D721Med (cell line): ENCODE measurements at regions not wholly inside any gene's neighbourhood (a gene's known extent, or its start where the extent isn't known, plus 50 kb on each side); places are given as distances from the start of the nearest gene placed in this dataset.

ENCODE experiments used
- DNase-seq: peaks from one replicate; pipeline ENCODE4 v3.0.0; 2011; ENCODE audit warnings: low spot score; ENCODE audit not compliant: insufficient read length
- FAIRE-seq: peaks from 2 replicates; lab custom pipeline; 2011; peaks lifted over from hg19 to GRCh38; lab: Jason Lieb, UNC
- TF ChIP-seq, protein P1 (sequence below): IDR thresholded peaks from 2 replicates; pipeline ENCODE4 v1.5.1; 2012; ENCODE audit warnings: mild to moderate bottlenecking, control low read depth; ENCODE audit not compliant: insufficient read depth; ENCODE audit errors: missing control alignments

DNA sequence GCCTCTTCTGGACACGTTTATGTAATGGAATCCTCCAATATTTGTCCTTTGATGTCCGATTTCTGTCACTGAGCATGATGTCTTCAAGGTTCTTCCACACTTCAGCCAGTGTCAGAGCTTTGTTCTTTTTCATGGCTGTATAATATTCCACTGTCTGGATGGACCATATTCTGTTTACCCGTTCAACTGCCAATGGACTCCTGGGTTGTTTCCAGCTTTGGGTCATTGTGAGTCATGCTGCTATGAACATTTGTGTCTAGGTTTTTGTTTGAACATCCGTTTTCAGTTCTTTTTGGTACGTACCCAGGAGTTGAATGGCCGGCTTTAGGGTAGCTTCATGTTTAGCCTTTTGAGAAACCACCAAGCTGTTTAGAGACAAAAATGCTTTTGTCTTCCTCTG is 93.2 kb downstream of the SHOX start:
- DNase-seq: no peak
- TF ChIP-seq, protein P1, sequence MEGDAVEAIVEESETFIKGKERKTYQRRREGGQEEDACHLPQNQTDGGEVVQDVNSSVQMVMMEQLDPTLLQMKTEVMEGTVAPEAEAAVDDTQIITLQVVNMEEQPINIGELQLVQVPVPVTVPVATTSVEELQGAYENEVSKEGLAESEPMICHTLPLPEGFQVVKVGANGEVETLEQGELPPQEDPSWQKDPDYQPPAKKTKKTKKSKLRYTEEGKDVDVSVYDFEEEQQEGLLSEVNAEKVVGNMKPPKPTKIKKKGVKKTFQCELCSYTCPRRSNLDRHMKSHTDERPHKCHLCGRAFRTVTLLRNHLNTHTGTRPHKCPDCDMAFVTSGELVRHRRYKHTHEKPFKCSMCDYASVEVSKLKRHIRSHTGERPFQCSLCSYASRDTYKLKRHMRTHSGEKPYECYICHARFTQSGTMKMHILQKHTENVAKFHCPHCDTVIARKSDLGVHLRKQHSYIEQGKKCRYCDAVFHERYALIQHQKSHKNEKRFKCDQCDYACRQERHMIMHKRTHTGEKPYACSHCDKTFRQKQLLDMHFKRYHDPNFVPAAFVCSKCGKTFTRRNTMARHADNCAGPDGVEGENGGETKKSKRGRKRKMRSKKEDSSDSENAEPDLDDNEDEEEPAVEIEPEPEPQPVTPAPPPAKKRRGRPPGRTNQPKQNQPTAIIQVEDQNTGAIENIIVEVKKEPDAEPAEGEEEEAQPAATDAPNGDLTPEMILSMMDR: no peak
- FAIRE-seq: no peak

DNA sequence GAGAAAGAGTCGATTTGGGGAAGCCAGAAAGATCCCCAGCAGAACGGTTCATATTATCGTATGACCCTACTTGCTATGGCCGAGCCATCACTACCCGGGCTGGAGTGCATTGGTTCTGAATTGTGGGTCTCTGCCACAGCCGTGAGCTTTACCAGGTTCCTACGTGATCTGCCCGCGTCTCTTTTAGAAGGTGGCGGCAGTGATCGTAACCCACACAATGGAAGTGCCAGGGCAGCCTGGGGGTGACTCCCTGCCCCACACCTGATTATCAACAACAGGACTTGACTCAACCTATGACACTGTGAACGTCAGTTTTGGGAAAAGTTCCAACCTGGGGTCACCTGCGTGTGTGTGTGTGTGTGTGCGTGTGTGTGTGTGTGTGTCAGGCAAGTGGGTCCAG is 90.8 kb downstream of the SHOX start:
- FAIRE-seq (no peak), DNase-seq (no peak)
- TF ChIP-seq, protein P1: no peak

DNA sequence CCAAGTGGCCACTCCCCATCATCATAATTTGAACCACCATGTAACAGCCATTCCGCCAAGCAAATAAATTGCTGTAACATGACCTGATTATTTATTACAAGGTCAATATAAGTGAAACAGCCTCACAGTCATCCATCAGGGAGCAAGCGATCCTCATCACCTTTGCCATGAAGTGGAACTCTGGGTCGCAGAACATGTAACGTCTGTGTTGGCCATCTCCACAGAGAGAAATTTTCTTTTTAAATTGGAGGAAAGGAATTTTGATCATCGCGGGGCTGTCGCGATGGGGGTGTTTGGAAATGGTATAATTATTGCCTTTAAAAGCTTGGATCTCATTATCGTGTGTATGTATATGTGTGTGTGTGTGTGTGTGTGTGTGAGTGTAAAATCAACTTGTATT is 90.2 kb downstream of the SHOX start:
- TF ChIP-seq, protein P1: no peak
- FAIRE-seq: no peak
- DNase-seq: no peak

DNA sequence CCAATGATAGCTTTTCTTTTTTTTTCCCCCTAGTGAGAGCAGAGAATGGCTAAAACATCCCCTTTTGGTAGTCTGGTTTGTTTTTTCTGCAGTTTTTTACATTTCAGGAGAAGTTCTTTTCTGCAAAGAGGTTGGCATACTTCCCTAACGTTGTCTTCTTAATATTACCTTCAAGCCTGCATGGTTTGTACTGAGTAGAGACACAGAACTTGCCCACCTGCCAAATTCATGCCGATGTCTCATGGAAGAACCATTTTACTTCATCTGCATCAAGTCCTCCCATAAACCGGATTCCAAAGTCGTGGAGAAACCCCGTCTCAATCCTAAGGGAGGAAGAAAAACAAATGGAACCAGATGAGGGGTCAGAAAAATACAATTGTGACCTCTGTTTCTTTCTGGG is 89.7 kb downstream of the SHOX start:
- TF ChIP-seq, protein P1: no peak
- FAIRE-seq: no peak
- no peak for DNase-seq

DNA sequence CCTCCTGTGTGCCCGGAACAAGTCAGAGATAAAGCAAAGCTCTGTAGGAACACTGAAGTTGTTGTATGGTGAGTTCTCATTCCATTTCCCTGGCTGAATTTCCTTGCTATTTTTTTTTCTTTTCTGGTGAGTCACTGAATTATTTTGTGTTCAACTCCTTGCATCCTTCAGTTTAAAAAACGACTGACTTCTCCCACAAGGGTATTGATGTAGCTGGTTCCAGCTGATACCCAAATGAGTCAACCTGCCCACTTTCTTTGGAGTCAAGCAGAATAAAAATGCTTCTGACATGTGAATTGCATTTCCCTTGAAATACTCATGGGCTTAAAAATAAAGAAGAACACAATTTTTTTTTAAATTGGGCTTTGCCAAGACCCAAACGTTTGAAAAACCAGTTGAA is 85.5 kb downstream of the SHOX start:
- no peak for DNase-seq
- no peak for FAIRE-seq
- TF ChIP-seq, protein P1: no peak

DNA sequence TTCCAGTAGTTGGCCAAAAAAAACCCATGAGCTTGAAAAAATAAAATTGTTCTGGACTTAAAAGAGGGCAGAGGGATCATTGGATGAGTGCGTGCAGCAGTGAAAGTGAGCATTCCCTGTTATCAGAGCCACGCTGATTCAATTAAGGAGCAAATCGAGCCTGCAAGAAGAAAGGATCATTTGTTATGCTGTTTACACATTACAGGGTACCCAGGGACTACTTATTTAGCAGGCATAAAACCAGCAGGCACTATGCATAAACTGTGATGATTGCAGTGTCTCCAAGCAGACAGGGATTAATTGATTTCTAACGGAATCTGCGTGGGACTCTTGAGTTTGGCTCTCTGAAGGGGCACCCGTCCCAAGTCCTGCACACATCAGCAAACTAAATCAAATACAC is 83.5 kb downstream of the SHOX start:
- DNase-seq: no peak
- TF ChIP-seq, protein P1: no peak
- no peak for FAIRE-seq
